K562 (cell line): ENCODE measurements at regions not wholly inside any gene's neighbourhood (a gene's known extent, or its start where the extent isn't known, plus 50 kb on each side); places are given as distances from the start of the nearest gene placed in this dataset.

Experiments
- ATAC-seq: fragments of 200-7000 bp; cut with Tn5 transposase; 3 replicates; pipeline ENCODE4 v1.9.1; 2020; ENCODE audit warnings: moderate library complexity
- BruUV-seq: library from RNA; stranded (reverse); fragments of 400-500 nt; replicated peaks from 2 replicates; lab custom pipeline; 2021; lab: Mats Ljungman, UMichigan
- CTCF ChIA-PET: fragments of 300-600 bp; formaldehyde crosslinking; extraction: SDS; loops from one replicate; lab custom pipeline; 2021; ENCODE audit warnings: low intra/inter-chr PET ratio; lab: Yijun Ruan, JAX
- POLR2A ChIA-PET: fragments of 300-600, 350-650 bp; sonication (Branson Sonifier 250); formaldehyde crosslinking; extraction: SDS; loops from one replicate; lab custom pipeline; 2021; ENCODE audit warnings: antibody characterized with exemption, inconsistent platforms; lab: Yijun Ruan, JAX
- DNase-seq, 4 experiments: peaks; one replicate each; pipeline versions ENCODE4 v3.0.0 to v3.0.0-alpha.2; 2011 to 2018; ENCODE audit warnings: low spot score in 3 of 4, mixed read lengths in 3 of 4; ENCODE audit errors: extremely low read depth in 1 of 4
- FAIRE-seq: peaks from 2 replicates; lab custom pipeline; 2011; peaks lifted over from hg19 to GRCh38; lab: Jason Lieb, UNC
- H2AFZ ChIP-seq: 2 replicates; pipeline ENCODE4 v1.6.0; 2011; ENCODE audit warnings: low read depth, low read length, control low read depth, inconsistent platforms
- H3K27ac ChIP-seq: fragments of 200-600 bp; 3 replicates; pipeline ENCODE4 v1.8.0; 2011; ENCODE audit warnings: low read depth, mild to moderate bottlenecking, control low read depth, inconsistent platforms, low read length, moderate library complexity, mixed read lengths; ENCODE audit errors: extremely low read depth
- H3K27me3 ChIP-seq, 2 experiments: fragments of 300-600 bp in 1 of 2; 2 replicates in 1 of 2; 3 replicates in 1 of 2; pipeline versions ENCODE4 v1.6.0 to v1.8.0; 2011; ENCODE audit warnings: inconsistent platforms in 2 of 2, low read length in 2 of 2, mild to moderate bottlenecking in 1 of 2, mixed read lengths in 1 of 2, moderate library complexity in 1 of 2; ENCODE audit not compliant: control insufficient read depth in 2 of 2, insufficient read depth in 2 of 2
- H3K36me3 ChIP-seq: fragments of 300-600 bp; 3 replicates; pipeline ENCODE4 v1.8.0; 2011; ENCODE audit warnings: mild to moderate bottlenecking, low read length, inconsistent platforms; ENCODE audit not compliant: control insufficient read depth, insufficient read depth
- H3K4me1 ChIP-seq, 2 experiments: fragments of 200-600 bp in 1 of 2; replicated peaks in 1 of 2; 2 replicates in 1 of 2; 3 replicates in 1 of 2; pipeline versions ENCODE4 v1.5.1 to v1.8.0; 2011; ENCODE audit warnings: inconsistent platforms in 2 of 2, low read length in 2 of 2, mild to moderate bottlenecking in 1 of 2, mixed read lengths in 1 of 2, moderate library complexity in 1 of 2; ENCODE audit not compliant: control insufficient read depth in 2 of 2, insufficient read depth in 2 of 2
- H3K4me2 ChIP-seq: 2 replicates; pipeline ENCODE4 v1.6.1; 2011; ENCODE audit warnings: low read length, control low read depth, inconsistent platforms, mixed read lengths; ENCODE audit not compliant: insufficient read depth
- H3K4me3 ChIP-seq: fragments of 200-600 bp; sonication (generic), shearing (Covaris generic); 2 replicates; pipeline ENCODE4 v1.5.1; 2016; ENCODE audit warnings: control low read depth, inconsistent platforms
- H3K79me2 ChIP-seq: fragments of 200-600 bp; 3 replicates; pipeline ENCODE4 v1.8.0; 2011; ENCODE audit warnings: low read length, inconsistent platforms; ENCODE audit not compliant: control insufficient read depth, insufficient read depth
- H3K9ac ChIP-seq, 2 experiments: 2 replicates each; pipeline versions ENCODE4 v1.6.0 to v1.6.1; 2011; ENCODE audit warnings: low read depth in 2 of 2, low read length in 2 of 2, control low read depth in 1 of 2, inconsistent platforms in 1 of 2, mild to moderate bottlenecking in 1 of 2, mixed read lengths in 1 of 2; ENCODE audit not compliant: insufficient read depth in 1 of 2
- H3K9me1 ChIP-seq: one replicate; pipeline ENCODE4 v1.6.0; 2011; ENCODE audit warnings: inconsistent platforms, mild to moderate bottlenecking, low read length, moderate library complexity; ENCODE audit not compliant: control insufficient read depth, insufficient read depth
- H3K9me3 ChIP-seq: replicated peaks from 2 replicates; pipeline ENCODE4 v1.5.1; 2011; ENCODE audit warnings: low read depth, low read length, inconsistent platforms; ENCODE audit not compliant: control insufficient read depth, insufficient read depth
- H4K20me1 ChIP-seq: replicated peaks from 2 replicates; pipeline ENCODE4 v1.6.1; 2011; ENCODE audit warnings: low read length, inconsistent platforms, mixed read lengths; ENCODE audit not compliant: control insufficient read depth, insufficient read depth
- DMBX1 ChIP-seq: fragments of 250-450 bp; sonication (Bioruptor Pico); IDR thresholded peaks from 2 replicates; pipeline ENCODE4 v1.8.0; 2022; ENCODE audit warnings: inconsistent platforms, mild to moderate bottlenecking, moderate library complexity, borderline replicate concordance
- E2F5 ChIP-seq: sonication (generic); formaldehyde crosslinking; IDR thresholded peaks from 2 replicates; pipeline ENCODE4 v1.8.0; 2022; ENCODE audit warnings: mild to moderate bottlenecking, missing genetic modification reagents
- HLTF ChIP-seq: fragments of 450-650 bp; IDR thresholded peaks from 2 replicates; pipeline ENCODE4 v1.6.1; 2016
- KAT2B ChIP-seq: IDR thresholded peaks from one replicate; pipeline ENCODE4 v1.6.1; 2012; ENCODE audit warnings: low read depth, mild to moderate bottlenecking, control low read depth, inconsistent platforms, low read length, moderate library complexity
- KDM1A ChIP-seq, 2 experiments: fragments of 450-650 bp; IDR thresholded peaks; 2 replicates each; pipeline ENCODE4 v1.6.1; 2016; ENCODE audit warnings: mild to moderate bottlenecking in 2 of 2
- KDM5B ChIP-seq: fragments of 200-600 bp; sonication (generic); IDR thresholded peaks from 2 replicates; pipeline ENCODE4 v1.6.1; 2012; ENCODE audit warnings: low read depth, mild to moderate bottlenecking, moderate library complexity, low read length, control low read depth, inconsistent platforms; ENCODE audit not compliant: insufficient replicate concordance
- MTA3 ChIP-seq: fragments of 450-650 bp; formaldehyde crosslinking; IDR thresholded peaks from 2 replicates; pipeline ENCODE4 v1.6.1; 2017; ENCODE audit warnings: mild to moderate bottlenecking, borderline replicate concordance
- TCF15 ChIP-seq: fragments of 250-450 bp; sonication (Bioruptor Pico); IDR thresholded peaks from 2 replicates; pipeline ENCODE4 v1.8.0; 2022; ENCODE audit warnings: moderate library complexity, mild to moderate bottlenecking, inconsistent platforms
- TEAD2 ChIP-seq: fragments of 450-650 bp; IDR thresholded peaks from 2 replicates; pipeline ENCODE4 v1.6.1; 2016; ENCODE audit warnings: missing genetic modification characterization, control low read depth, missing compliant biosample characterization
- TFAP4 ChIP-seq: sonication (generic); formaldehyde crosslinking; IDR thresholded peaks from 2 replicates; pipeline ENCODE4 v1.8.0; 2022; ENCODE audit warnings: missing genetic modification reagents, mild to moderate bottlenecking, moderate library complexity, borderline replicate concordance
- ZNF431 ChIP-seq: sonication (generic); formaldehyde crosslinking; IDR thresholded peaks from 2 replicates; pipeline ENCODE4 v1.8.0; 2022; ENCODE audit warnings: mild to moderate bottlenecking, missing genetic modification reagents
- ZNF589 ChIP-seq: fragments of 200-800 bp; sonication (Bioruptor generic); IDR thresholded peaks from 2 replicates; pipeline ENCODE4 v1.6.1; 2016; ENCODE audit warnings: low read depth, missing genetic modification characterization, missing compliant biosample characterization
- WGBS: fragments of 100-300 bp; shearing (Covaris generic); methylation state at CpG from one replicate; pipeline ENCODE4 v1.1.6; 2016; ENCODE audit warnings: low coverage, mixed read lengths; ENCODE audit not compliant: insufficient coverage; ENCODE audit errors: missing lambda C conversion rate; 5-methylcytosine and 5-hydroxymethylcytosine counted together
- in situ Hi-C: fragments of 300-500 bp; cut with MboI; formaldehyde crosslinking; loops from 4 replicates; pipeline ENCODE4 v1.15.0; 2018; ENCODE audit warnings: inconsistent platforms, mixed read lengths
- intact Hi-C: fragments of 100-400 bp; cut with micrococcal nuclease; formaldehyde crosslinking; loops from 2 replicates; pipeline ENCODE4 v1.14.2; 2022
- TF ChIP-seq, protein P1 (sequence below): sonication (generic); formaldehyde crosslinking; IDR thresholded peaks from 2 replicates; pipeline ENCODE4 v1.8.1; 2022; ENCODE audit warnings: missing genetic modification reagents
- TF ChIP-seq, protein P2 (sequence below): IDR thresholded peaks from 2 replicates; pipeline ENCODE4 v1.6.1; 2014; ENCODE audit warnings: antibody characterized with exemption

DNA sequence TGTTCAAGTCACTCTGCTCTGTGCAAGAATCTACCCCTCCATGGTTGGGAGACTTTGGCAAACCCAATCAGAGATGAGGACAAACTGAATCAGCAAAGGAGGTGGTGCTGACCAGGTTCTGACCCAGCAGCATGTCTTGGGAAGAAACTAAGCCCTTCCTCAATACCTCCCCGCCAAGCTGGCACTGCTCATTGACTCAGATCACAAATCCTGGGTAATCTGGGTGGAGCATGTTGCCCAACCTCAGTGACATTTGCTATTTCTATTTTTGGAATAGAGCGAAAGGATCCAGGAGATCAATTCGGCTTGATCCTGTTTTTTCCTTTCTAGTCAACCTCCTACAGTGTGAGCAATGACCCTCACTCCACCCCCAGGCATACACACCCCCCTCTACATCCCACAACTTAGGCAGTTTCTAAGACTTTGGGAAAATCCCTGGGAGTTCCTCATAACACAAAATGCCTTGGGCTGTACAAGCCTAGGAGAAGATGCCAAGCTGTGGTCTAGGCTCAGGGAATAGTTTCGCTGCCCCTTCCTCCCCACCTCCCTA, 166.8 kb upstream of the KCNJ6 start:
- FAIRE-seq = no peak
- peaks cover 5% of the 10 kb centered on the region for H3K9me1 ChIP-seq
- ATAC-seq = no peak
- no peak overlapping the region for H3K4me2 ChIP-seq
- TF ChIP-seq KDM5B (no peak), MTA3 (no peak), KDM1A (IDR thresholded peaks at IDR 0.05) (no peak), HLTF (no peak), TEAD2 (no peak), TCF15 (CRISPR knock-in tag) (no peak), KAT2B (no peak), E2F5 (no peak), ZNF589 (CRISPR knock-in tag) (no peak), DMBX1 (CRISPR knock-in tag) (no peak), TFAP4 (CRISPR knock-in tag) (no peak), ZNF431 (CRISPR knock-in tag) (no peak)
- TF ChIP-seq, protein P1, sequence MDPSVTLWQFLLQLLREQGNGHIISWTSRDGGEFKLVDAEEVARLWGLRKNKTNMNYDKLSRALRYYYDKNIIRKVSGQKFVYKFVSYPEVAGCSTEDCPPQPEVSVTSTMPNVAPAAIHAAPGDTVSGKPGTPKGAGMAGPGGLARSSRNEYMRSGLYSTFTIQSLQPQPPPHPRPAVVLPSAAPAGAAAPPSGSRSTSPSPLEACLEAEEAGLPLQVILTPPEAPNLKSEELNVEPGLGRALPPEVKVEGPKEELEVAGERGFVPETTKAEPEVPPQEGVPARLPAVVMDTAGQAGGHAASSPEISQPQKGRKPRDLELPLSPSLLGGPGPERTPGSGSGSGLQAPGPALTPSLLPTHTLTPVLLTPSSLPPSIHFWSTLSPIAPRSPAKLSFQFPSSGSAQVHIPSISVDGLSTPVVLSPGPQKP = no peak
- TF ChIP-seq, protein P2, sequence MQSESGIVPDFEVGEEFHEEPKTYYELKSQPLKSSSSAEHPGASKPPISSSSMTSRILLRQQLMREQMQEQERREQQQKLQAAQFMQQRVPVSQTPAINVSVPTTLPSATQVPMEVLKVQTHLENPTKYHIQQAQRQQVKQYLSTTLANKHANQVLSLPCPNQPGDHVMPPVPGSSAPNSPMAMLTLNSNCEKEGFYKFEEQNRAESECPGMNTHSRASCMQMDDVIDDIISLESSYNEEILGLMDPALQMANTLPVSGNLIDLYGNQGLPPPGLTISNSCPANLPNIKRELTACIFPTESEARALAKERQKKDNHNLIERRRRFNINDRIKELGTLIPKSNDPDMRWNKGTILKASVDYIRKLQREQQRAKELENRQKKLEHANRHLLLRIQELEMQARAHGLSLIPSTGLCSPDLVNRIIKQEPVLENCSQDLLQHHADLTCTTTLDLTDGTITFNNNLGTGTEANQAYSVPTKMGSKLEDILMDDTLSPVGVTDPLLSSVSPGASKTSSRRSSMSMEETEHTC = no peak
- TF ChIP-seq, all 486 proteins: peak for 0
- Histone ChIP-seq H3K4me3 (no peak overlapping the region), H3K9ac (no peak overlapping the region), H3K9me3 (no peaks in the 10 kb centered on the region), H3K27ac (no peak overlapping the region), H3K4me1 (peaks cover 14 to 24% of the 10 kb centered on the region in 2 experiments; a peak in 3 of 5 replicates), H3K79me2 (peaks cover 50% of the 10 kb centered on the region), H3K36me3 (peaks cover 14% of the 10 kb centered on the region; the same call in 2 of the 3 replicates), H2AFZ (no peak overlapping the region), H3K27me3 (no peaks in the 10 kb centered on the region), H4K20me1 (peaks cover 13% of the 10 kb centered on the region)
- in situ Hi-C loops (no loop called here), intact Hi-C loops (no loop called here)
- DNase-seq = no peak
- BruUV-seq = no TSS peak
- CTCF ChIA-PET = no interaction called here
- 71% methylated on average over 4 of the region's 4 CpGs for WGBS
- POLR2A ChIA-PET = interaction anchor here (0.9 to 1.6 kb wide), 3 partner anchors 9 to 63 kb away, joined by 3 to 4 read pairs (median 3); no protein-coding TSS in a partner anchor
